Mesendoderm (in vitro differentiated cells): ENCODE measurements at regions not wholly inside any gene's neighbourhood (a gene's known extent, or its start where the extent isn't known, plus 50 kb on each side); places are given as distances from the start of the nearest gene placed in this dataset.

Experiments
- DNase-seq: peaks from one replicate; pipeline ENCODE4 v3.0.0; 2013
- H2AK5ac ChIP-seq: 2 replicates; pipeline ENCODE4 v1.6.1; 2013; ENCODE audit warnings: low read length, inconsistent platforms
- H2BK120ac ChIP-seq: 2 replicates; pipeline ENCODE4 v1.6.1; 2013; ENCODE audit warnings: low read depth, mild to moderate bottlenecking, low read length, moderate library complexity, mixed read lengths
- H2BK15ac ChIP-seq: replicated peaks from 2 replicates; pipeline ENCODE4 v1.6.1; 2013; ENCODE audit warnings: low read depth, mild to moderate bottlenecking, moderate library complexity
- H2BK5ac ChIP-seq: 2 replicates; pipeline ENCODE4 v1.6.1; 2013; ENCODE audit warnings: low read length, inconsistent platforms
- H3K18ac ChIP-seq: 2 replicates; pipeline ENCODE4 v1.6.1; 2013; ENCODE audit warnings: mild to moderate bottlenecking, low read length, mixed read lengths
- H3K23ac ChIP-seq: one replicate; pipeline ENCODE4 v1.6.1; 2013; ENCODE audit warnings: low read length
- H3K27ac ChIP-seq: 2 replicates; pipeline ENCODE4 v1.5.1; 2013; ENCODE audit warnings: low read depth, mild to moderate bottlenecking, inconsistent platforms, low read length, moderate library complexity
- H3K27me3 ChIP-seq: 2 replicates; pipeline ENCODE4 v1.6.1; 2013; ENCODE audit warnings: low read length, control low read depth, mild to moderate bottlenecking, inconsistent platforms; ENCODE audit not compliant: insufficient read depth, poor library complexity
- H3K36me3 ChIP-seq: 2 replicates; pipeline ENCODE4 v1.6.1; 2013; ENCODE audit warnings: low read length, inconsistent platforms; ENCODE audit not compliant: control insufficient read depth, insufficient read depth
- H3K4ac ChIP-seq: one replicate; pipeline ENCODE4 v1.6.1; 2013; ENCODE audit warnings: low read depth, mild to moderate bottlenecking, low read length, moderate library complexity
- H3K4me1 ChIP-seq: 2 replicates; pipeline ENCODE4 v1.6.1; 2013; ENCODE audit warnings: low read depth, low read length, inconsistent platforms; ENCODE audit not compliant: control insufficient read depth
- H3K4me2 ChIP-seq: 2 replicates; pipeline ENCODE4 v1.6.1; 2013; ENCODE audit warnings: low read length
- H3K4me3 ChIP-seq: 2 replicates; pipeline ENCODE4 v1.5.1; 2013; ENCODE audit warnings: mild to moderate bottlenecking, low read length
- H3K56ac ChIP-seq: one replicate; pipeline ENCODE4 v1.6.1; 2013; ENCODE audit warnings: low read length
- H3K79me1 ChIP-seq: 2 replicates; pipeline ENCODE4 v1.6.1; 2013; ENCODE audit warnings: low read length, inconsistent platforms
- H3K79me2 ChIP-seq: 2 replicates; pipeline ENCODE4 v1.6.1; 2013; ENCODE audit warnings: mild to moderate bottlenecking, low read length; ENCODE audit not compliant: control insufficient read depth, insufficient read depth
- H3K9ac ChIP-seq: 2 replicates; pipeline ENCODE4 v1.6.1; 2013; ENCODE audit warnings: low read length, inconsistent platforms
- H4K5ac ChIP-seq: one replicate; pipeline ENCODE4 v1.6.1; 2013; ENCODE audit warnings: low read length
- H4K8ac ChIP-seq: one replicate; pipeline ENCODE4 v1.6.1; 2013; ENCODE audit warnings: low read depth, mild to moderate bottlenecking, control low read depth, low read length, moderate library complexity
- WGBS: extraction: QIAGEN DNeasy Blood & Tissue Kit; methylation state at CpG from one replicate; pipeline ENCODE4 v1.1.7; 2013; ENCODE audit warnings: low lambda C conversion rate, missing lambda C conversion rate; ENCODE audit not compliant: insufficient coverage; ENCODE audit errors: extremely low coverage; 5-methylcytosine and 5-hydroxymethylcytosine counted together

GRCh38 chr3:94226078-94226477, 163.2 kb downstream of the NSUN3 start:
- WGBS = no CpG with 5 or more reads among the region's 4 CpGs
- no peak overlapping the region for H3K4me3 ChIP-seq

GRCh38 chr3:94232921-94233320, 170.1 kb downstream of the NSUN3 start:
- WGBS = no CpG with 5 or more reads among the region's 3 CpGs
- no peaks in the 10 kb centered on the region for H3K79me1 ChIP-seq
- no peak overlapping the region for H3K27ac ChIP-seq
- H2AK5ac ChIP-seq = no peak overlapping the region
- no peak overlapping the region for H3K9ac ChIP-seq
- H2BK5ac ChIP-seq = no peak overlapping the region
- H4K5ac ChIP-seq = no peak overlapping the region
- H2BK120ac ChIP-seq = no peak overlapping the region
- no peak overlapping the region for H3K18ac ChIP-seq
- no peak overlapping the region for H3K23ac ChIP-seq
- H3K4me1 ChIP-seq = no peaks in the 10 kb centered on the region
- H3K36me3 ChIP-seq = no peaks in the 10 kb centered on the region
- no peak overlapping the region for H3K4me2 ChIP-seq
- H4K8ac ChIP-seq = no peak overlapping the region
- DNase-seq = no peak
- no peaks in the 10 kb centered on the region for H3K27me3 ChIP-seq
- no peak overlapping the region for H2BK15ac ChIP-seq
- no peaks in the 10 kb centered on the region for H3K79me2 ChIP-seq
- H3K4ac ChIP-seq = no peak overlapping the region
- no peak overlapping the region for H3K4me3 ChIP-seq
- no peak overlapping the region for H3K56ac ChIP-seq

More at GRCh38 chr3:94226078-94226477, 163.2 kb downstream of the NSUN3 start:
- no peaks in the 10 kb centered on the region for H3K79me2 ChIP-seq
- no peak overlapping the region for H2AK5ac ChIP-seq
- no peaks in the 10 kb centered on the region for H3K79me1 ChIP-seq
- no peaks in the 10 kb centered on the region for H3K36me3 ChIP-seq
- no peak overlapping the region for H2BK120ac ChIP-seq
- H3K18ac ChIP-seq = no peak overlapping the region
- no peak overlapping the region for H3K27ac ChIP-seq
- no peaks in the 10 kb centered on the region for H3K27me3 ChIP-seq
- no peak overlapping the region for H3K4ac ChIP-seq
- no peaks in the 10 kb centered on the region for H3K4me1 ChIP-seq
- no peak overlapping the region for H3K56ac ChIP-seq
- DNase-seq = no peak
- no peak overlapping the region for H4K8ac ChIP-seq
- H3K23ac ChIP-seq = no peak overlapping the region
- H2BK15ac ChIP-seq = no peak overlapping the region
- no peak overlapping the region for H2BK5ac ChIP-seq
- no peak overlapping the region for H3K9ac ChIP-seq
- H3K4me2 ChIP-seq = no peak overlapping the region
- H4K5ac ChIP-seq = no peak overlapping the region

- Histone ChIP-seq H2BK120ac (no peak overlapping the region), H3K36me3 (no peaks in the 10 kb centered on the region), H3K27ac (no peak overlapping the region), H3K56ac (peak overlapping the region; percentile 28), H2AK5ac (no peak overlapping the region), H3K79me2 (no peaks in the 10 kb centered on the region), H3K4ac (no peak overlapping the region), H2BK5ac (peak overlapping the region; percentile 51), H3K23ac (no peak overlapping the region), H3K27me3 (no peaks in the 10 kb centered on the region), H2BK15ac (no peak overlapping the region), H3K9ac (peak overlapping the region; percentile 10), H3K4me3 (no peak overlapping the region), H3K4me2 (no peak overlapping the region), H3K79me1 (no peaks in the 10 kb centered on the region), H4K8ac (no peak overlapping the region), H3K18ac (no peak overlapping the region), H4K5ac (no peak overlapping the region), H3K4me1 (no peaks in the 10 kb centered on the region)
- peak; percentile 72 for DNase-seq
- WGBS = no CpG with 5 or more reads among the region's 4 CpGs
These were observed 171.4 kb downstream of the NSUN3 start for GRCh38 chr3:94234177-94234788.

GRCh38 chr3:94241986-94242385, 179.1 kb downstream of the NSUN3 start:
- Histone ChIP-seq H3K27ac (no peak overlapping the region), H3K23ac (no peak overlapping the region), H4K5ac (no peak overlapping the region), H3K4me3 (no peak overlapping the region), H3K27me3 (no peaks in the 10 kb centered on the region), H2BK5ac (no peak overlapping the region), H3K79me1 (no peaks in the 10 kb centered on the region), H2BK15ac (no peak overlapping the region), H3K36me3 (no peaks in the 10 kb centered on the region), H3K18ac (no peak overlapping the region), H2AK5ac (no peak overlapping the region), H3K9ac (no peak overlapping the region), H3K4me1 (no peaks in the 10 kb centered on the region), H3K4me2 (no peak overlapping the region), H3K56ac (no peak overlapping the region), H4K8ac (no peak overlapping the region), H2BK120ac (no peak overlapping the region), H3K4ac (no peak overlapping the region), H3K79me2 (no peaks in the 10 kb centered on the region)
- no peak for DNase-seq
- WGBS = no CpG with 5 or more reads among the region's 3 CpGs

- H3K4ac ChIP-seq = no peak overlapping the region
- H2AK5ac ChIP-seq = no peak overlapping the region
- no peak overlapping the region for H3K23ac ChIP-seq
- H3K9ac ChIP-seq = no peak overlapping the region
- H3K18ac ChIP-seq = peak overlapping the region; percentile 93
- no peak overlapping the region for H2BK15ac ChIP-seq
- no peak for DNase-seq
- no peak overlapping the region for H3K4me3 ChIP-seq
- H3K79me2 ChIP-seq = no peaks in the 10 kb centered on the region
- no peak overlapping the region for H3K56ac ChIP-seq
- H3K4me2 ChIP-seq = no peak overlapping the region
- no peaks in the 10 kb centered on the region for H3K36me3 ChIP-seq
- no peaks in the 10 kb centered on the region for H3K79me1 ChIP-seq
- H4K5ac ChIP-seq = no peak overlapping the region
- no peaks in the 10 kb centered on the region for H3K27me3 ChIP-seq
- H2BK5ac ChIP-seq = no peak overlapping the region
- no peak overlapping the region for H4K8ac ChIP-seq
- no peak overlapping the region for H3K27ac ChIP-seq
- peak overlapping the region; percentile 6 for H2BK120ac ChIP-seq
- H3K4me1 ChIP-seq = no peaks in the 10 kb centered on the region
- WGBS = no CpG with 5 or more reads among the region's 4 CpGs
These were observed 183.3 kb downstream of the NSUN3 start for GRCh38 chr3:94246171-94246570.

- no peak overlapping the region for H2BK120ac ChIP-seq
- H3K18ac ChIP-seq = no peak overlapping the region
- no peak overlapping the region for H3K9ac ChIP-seq
- no peak overlapping the region for H4K5ac ChIP-seq
- H2AK5ac ChIP-seq = no peak overlapping the region
- no peak overlapping the region for H3K23ac ChIP-seq
- no peaks in the 10 kb centered on the region for H3K36me3 ChIP-seq
- H4K8ac ChIP-seq = no peak overlapping the region
- WGBS = no CpG with 5 or more reads among the region's 1 CpG
- no peak overlapping the region for H2BK5ac ChIP-seq
- no peak for DNase-seq
- no peaks in the 10 kb centered on the region for H3K79me1 ChIP-seq
- H3K27ac ChIP-seq = no peak overlapping the region
- H2BK15ac ChIP-seq = no peak overlapping the region
- H3K4ac ChIP-seq = no peak overlapping the region
- H3K4me3 ChIP-seq = no peak overlapping the region
- H3K4me1 ChIP-seq = peaks cover 3% of the 10 kb centered on the region
- H3K27me3 ChIP-seq = no peaks in the 10 kb centered on the region
- H3K56ac ChIP-seq = no peak overlapping the region
- H3K4me2 ChIP-seq = no peak overlapping the region
- no peaks in the 10 kb centered on the region for H3K79me2 ChIP-seq
These were observed 185.2 kb downstream of the NSUN3 start for GRCh38 chr3:94248042-94248441.
